MV-4-11 (cell line): ENCODE measurements at regions not wholly inside any gene's neighbourhood (a gene's known extent, or its start where the extent isn't known, plus 50 kb on each side); places are given as distances from the start of the nearest gene placed in this dataset.

Experiments used
- DNase-seq: peaks from one replicate; lab custom pipeline; 2025; lab: John Stamatoyannopoulos, UW

- DNase-seq: no peak
These were observed 125.3 kb upstream of the STMND1 start for GRCh38 chr6:16976385-16977183.

- no peak for DNase-seq
These were observed 127.0 kb upstream of the STMND1 start for GRCh38 chr6:16974704-16975359.

- DNase-seq: no peak
These were observed 127.5 kb upstream of the STMND1 start for GRCh38 chr6:16974387-16974673.

- DNase-seq: peak; percentile 63
These were observed 128.1 kb upstream of the STMND1 start for GRCh38 chr6:16973545-16974386.

- peak; percentile 84 for DNase-seq
These were observed 128.8 kb upstream of the STMND1 start for GRCh38 chr6:16973051-16973450.

GRCh38 chr6:16972535-16972934 lies 129.3 kb upstream of the STMND1 start:
- DNase-seq: no peak

- no peak for DNase-seq
These were observed 131.9 kb upstream of the STMND1 start for GRCh38 chr6:16969699-16970655.

- no peak for DNase-seq
These were observed 133.7 kb upstream of the STMND1 start for GRCh38 chr6:16968101-16968500.

GRCh38 chr6:16967470-16967817 lies 134.4 kb upstream of the STMND1 start:
- peak; percentile 48 for DNase-seq

- DNase-seq: peak; percentile 48
These were observed 134.9 kb upstream of the STMND1 start for GRCh38 chr6:16966791-16967469.

GRCh38 chr6:16965689-16966088 lies 136.2 kb upstream of the STMND1 start:
- DNase-seq: no peak

- DNase-seq: peak; percentile 26
These were observed 137.0 kb upstream of the STMND1 start for GRCh38 chr6:16964553-16965499.

GRCh38 chr6:16961577-16961976 lies 140.3 kb upstream of the STMND1 start:
- no peak for DNase-seq

GRCh38 chr6:16959789-16960188 lies 142.1 kb upstream of the STMND1 start:
- no peak for DNase-seq

- no peak for DNase-seq
These were observed 145.5 kb upstream of the STMND1 start for GRCh38 chr6:16956361-16956760.

GRCh38 chr6:16955899-16956298 lies 146.0 kb upstream of the STMND1 start:
- DNase-seq: no peak

- no peak for DNase-seq
These were observed 147.9 kb upstream of the STMND1 start for GRCh38 chr6:16953905-16954304.

- no peak for DNase-seq
These were observed 148.4 kb upstream of the STMND1 start for GRCh38 chr6:16953446-16953845.

GRCh38 chr6:16950825-16951495 lies 150.9 kb upstream of the STMND1 start:
- DNase-seq: no peak

GRCh38 chr6:16950302-16950701 lies 151.5 kb upstream of the STMND1 start:
- no peak for DNase-seq
